ENCODE measurements at regions not wholly inside any gene's neighbourhood (a gene's known extent, or its start where the extent isn't known, plus 50 kb on each side); places are given as distances from the start of the nearest gene placed in this dataset.
A peak's percentile ranks its signal among the peaks of the same experiment; 100 is the strongest.

- in situ Hi-C loops (cut with HindIII; ENCODE audit: low pct_ligation_motif_present, low pct_unique_long_range_greater_than_20kb, low sequenced_read_pairs) = no loop called here
- DNase-seq = no peak
These were observed 697.2 kb upstream of the CITED2 start for GRCh38 chr6:140071601-140072062.

- in situ Hi-C loops (cut with HindIII; ENCODE audit: low pct_ligation_motif_present, low pct_unique_long_range_greater_than_20kb, low sequenced_read_pairs) = no loop called here
- DNase-seq = no peak
These were observed 696.5 kb upstream of the CITED2 start for GRCh38 chr6:140070846-140071473.

DNA sequence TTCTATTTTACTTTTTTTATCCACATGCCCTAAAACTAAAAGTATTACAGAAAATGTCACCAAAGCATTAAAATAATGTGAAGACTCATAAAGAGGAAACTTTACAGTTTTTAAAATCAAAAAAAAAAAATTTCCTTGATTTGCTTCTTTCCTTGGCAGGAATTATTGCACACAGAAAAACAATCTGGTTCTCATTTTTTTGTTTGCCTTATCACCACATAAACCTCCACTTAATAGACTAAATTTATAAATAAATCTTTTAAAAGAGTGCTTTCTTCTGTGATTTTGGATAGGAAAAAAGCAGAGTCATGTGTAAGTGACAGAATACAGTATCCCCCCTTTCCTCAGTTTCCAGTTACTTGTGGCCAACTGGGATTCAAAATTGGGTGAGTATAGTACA lies 695.1 kb upstream of the CITED2 start:
- no peak for DNase-seq
- in situ Hi-C loops (cut with HindIII; ENCODE audit: low pct_ligation_motif_present, low pct_unique_long_range_greater_than_20kb, low sequenced_read_pairs) = no loop called here

DNA sequence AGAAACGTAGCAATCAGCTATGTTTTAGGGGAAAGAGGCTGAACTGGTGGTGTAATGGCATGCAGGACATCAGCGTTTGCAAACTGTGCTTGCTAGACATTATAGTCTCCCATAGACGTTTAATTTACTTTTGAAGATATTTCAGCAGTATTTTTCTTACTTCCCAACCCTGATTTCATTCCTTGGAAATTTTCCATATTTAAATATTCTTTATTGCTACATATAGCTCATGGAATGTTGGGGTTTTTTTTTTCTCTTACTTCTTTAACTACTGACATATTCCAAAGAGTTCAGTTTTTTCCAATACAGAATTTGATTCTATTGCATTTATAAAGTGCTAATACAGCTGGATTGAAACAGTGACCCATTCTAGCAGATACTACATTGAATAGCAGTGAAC lies 694.4 kb upstream of the CITED2 start:
- in situ Hi-C loops (cut with HindIII; ENCODE audit: low pct_ligation_motif_present, low pct_unique_long_range_greater_than_20kb, low sequenced_read_pairs) = no loop called here
- DNase-seq = no peak

DNA sequence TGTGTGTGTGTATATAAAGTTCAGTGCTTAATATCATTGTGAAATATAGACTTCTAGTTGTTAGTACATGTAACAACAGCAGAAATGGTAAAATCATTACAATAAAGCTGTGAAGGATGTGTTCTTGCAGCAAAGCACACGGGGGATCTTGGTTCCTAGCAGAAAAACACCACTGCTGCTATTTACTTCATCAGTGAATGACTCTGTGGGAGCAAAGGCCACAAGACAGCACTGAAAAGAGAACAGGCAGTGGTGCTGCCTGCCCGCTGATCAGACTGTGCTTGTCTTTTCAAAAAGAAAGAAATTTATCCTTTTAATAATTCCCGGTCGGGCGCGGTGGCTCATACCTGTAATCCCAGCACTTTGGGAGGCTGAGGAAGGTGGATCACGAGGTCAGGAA lies 689.9 kb upstream of the CITED2 start:
- in situ Hi-C loops (cut with HindIII; ENCODE audit: low pct_ligation_motif_present, low pct_unique_long_range_greater_than_20kb, low sequenced_read_pairs) = no loop called here
- DNase-seq = no peak

DNA sequence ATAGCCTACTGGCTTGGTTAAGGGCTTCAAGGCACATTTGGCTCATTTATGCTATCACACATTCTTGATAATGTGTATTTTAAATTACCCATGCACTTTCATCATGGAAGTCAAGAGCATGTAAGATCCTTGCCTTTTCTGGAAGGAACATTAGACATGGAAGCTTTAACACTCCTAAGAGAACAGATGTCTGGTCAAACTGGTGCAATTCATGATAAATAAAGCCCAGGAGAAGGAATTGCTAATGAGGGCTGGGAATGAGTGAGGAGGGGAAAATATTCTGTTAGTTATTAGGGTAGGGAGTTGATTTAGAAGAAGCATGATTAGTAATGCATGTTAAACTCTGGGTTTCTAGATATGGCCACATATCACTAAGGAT lies 688.6 kb upstream of the CITED2 start:
- in situ Hi-C loops (cut with HindIII; ENCODE audit: low pct_ligation_motif_present, low pct_unique_long_range_greater_than_20kb, low sequenced_read_pairs) = no loop called here
- no peak for DNase-seq

DNA sequence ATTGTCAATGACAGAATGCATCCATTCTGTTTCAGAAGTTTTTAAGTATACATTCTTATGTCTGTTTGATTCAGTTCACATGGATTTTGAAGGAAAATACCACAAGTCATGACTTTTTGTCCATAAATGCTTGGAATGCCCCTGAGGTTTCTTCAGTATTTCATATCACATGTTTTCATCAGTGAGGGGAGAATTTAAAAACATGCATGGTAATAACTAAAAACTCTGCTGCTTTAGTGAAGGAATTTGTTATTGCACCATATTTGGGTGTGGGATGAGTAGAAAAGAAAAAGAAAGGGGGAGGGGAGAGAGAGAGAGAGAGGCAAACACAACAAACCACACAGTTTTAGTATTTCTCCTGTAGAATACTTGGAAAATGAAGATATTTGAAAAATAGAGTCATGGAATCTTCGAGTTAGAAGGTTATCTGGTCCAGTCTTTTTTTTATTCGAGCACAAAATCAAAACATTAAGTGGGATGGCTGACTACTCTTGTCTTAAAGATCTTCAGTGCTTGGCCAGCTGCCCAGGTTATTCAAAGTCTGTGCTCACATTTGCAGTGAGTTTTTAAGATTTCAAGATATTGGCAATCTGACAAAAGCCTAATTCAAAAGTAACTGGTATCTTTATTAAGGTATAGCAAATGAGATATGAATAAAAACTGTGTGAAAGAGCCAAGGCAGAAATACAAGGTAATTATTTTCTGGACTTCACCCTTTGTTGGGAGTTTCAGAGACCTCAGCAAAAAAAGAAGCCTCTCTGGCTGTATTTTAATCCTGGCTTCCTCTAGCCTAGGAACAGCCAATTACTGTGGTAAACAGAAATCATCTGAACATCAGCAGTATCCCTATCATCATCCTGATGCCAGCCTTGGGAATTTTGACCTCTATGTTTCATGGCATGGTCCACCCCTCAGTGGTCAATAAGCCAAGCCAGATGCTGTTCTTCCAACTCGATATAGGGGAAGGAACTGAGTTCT lies 687.9 kb upstream of the CITED2 start:
- in situ Hi-C loops (cut with HindIII; ENCODE audit: low pct_ligation_motif_present, low pct_unique_long_range_greater_than_20kb, low sequenced_read_pairs) = no loop called here
- DNase-seq = peak; percentile 74

- in situ Hi-C loops (cut with HindIII; ENCODE audit: low pct_ligation_motif_present, low pct_unique_long_range_greater_than_20kb, low sequenced_read_pairs) = no loop called here
These were observed 686.9 kb upstream of the CITED2 start for GRCh38 chr6:140061110-140062042.

GRCh38 chr6:140059947-140060346 lies 685.5 kb upstream of the CITED2 start:
- no peak for DNase-seq
- in situ Hi-C loops (cut with HindIII; ENCODE audit: low pct_ligation_motif_present, low pct_unique_long_range_greater_than_20kb, low sequenced_read_pairs) = no loop called here

More at GRCh38 chr6:140061110-140062042, 686.9 kb upstream of the CITED2 start:
- DNase-seq = no peak

DNA sequence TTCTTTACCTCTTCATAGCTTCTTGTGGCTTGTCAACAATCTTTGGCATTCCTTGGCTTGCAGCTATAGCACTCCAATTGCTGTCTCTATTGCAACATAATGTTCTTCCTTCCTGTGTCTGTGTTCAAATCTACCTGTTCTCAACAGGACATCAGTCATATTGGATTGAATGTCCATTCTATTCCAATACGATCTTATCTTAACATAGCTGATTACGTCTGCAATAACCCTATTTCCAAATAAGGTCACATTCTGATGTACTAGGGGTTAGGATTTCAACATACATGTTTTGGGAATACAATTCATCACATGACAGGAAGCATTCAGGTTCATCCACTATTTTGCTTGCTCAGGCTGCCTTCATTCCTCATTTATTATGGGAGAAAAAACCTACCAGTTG lies 684.4 kb upstream of the CITED2 start:
- no peak for DNase-seq
- in situ Hi-C loops (cut with HindIII; ENCODE audit: low pct_ligation_motif_present, low pct_unique_long_range_greater_than_20kb, low sequenced_read_pairs) = no loop called here

DNA sequence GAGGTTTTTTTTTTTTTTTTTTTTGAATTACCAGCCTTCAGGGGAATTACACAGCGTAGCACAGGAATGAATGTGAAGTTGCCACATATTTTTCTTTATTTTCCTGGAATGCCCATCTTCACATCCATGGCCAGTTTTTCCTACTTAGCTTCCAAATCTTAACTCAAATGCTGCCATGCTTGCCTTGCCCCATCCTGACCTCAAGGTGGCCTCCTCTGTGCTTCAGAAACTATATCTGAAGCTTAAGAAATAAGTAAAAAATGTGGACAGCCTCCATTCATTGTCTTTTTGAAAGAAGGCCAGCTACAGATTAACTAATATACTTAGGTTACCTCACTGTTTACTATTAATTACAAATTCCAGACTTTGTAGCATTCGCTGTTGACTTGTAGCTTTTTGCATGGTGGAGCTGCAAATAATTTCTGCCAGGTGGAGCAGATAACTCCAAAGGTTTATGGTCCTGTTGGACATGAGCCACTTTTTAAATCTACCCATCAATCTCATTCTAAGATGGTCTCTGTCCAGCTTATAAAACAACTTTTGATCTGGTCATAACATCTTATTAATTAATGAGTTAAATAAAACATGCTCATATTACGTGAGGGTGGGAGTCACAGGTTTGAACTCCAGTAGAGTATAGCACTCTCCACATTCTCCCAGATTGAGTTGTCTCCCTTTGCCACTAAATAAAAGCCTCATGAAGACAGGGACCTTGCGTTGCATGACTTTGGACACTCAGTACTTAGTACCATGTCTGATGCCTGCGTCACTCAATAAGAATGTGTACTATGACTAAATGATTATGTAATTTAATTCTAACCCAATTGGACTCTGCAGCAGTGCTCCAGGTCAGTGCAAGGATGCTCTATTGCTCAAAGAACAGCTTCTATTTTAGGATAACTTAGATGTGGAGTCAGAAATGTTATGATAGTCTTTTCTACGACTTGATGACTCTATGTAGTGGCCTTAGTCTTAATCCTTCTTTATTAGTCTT lies 678.6 kb upstream of the CITED2 start:
- in situ Hi-C loops (cut with HindIII; ENCODE audit: low pct_ligation_motif_present, low pct_unique_long_range_greater_than_20kb, low sequenced_read_pairs) = no loop called here
- peak; percentile 23 for DNase-seq

GRCh38 chr6:140051521-140052512 lies 677.4 kb upstream of the CITED2 start:
- DNase-seq = peak; percentile 40
- in situ Hi-C loops (cut with HindIII; ENCODE audit: low pct_ligation_motif_present, low pct_unique_long_range_greater_than_20kb, low sequenced_read_pairs) = no loop called here

DNA sequence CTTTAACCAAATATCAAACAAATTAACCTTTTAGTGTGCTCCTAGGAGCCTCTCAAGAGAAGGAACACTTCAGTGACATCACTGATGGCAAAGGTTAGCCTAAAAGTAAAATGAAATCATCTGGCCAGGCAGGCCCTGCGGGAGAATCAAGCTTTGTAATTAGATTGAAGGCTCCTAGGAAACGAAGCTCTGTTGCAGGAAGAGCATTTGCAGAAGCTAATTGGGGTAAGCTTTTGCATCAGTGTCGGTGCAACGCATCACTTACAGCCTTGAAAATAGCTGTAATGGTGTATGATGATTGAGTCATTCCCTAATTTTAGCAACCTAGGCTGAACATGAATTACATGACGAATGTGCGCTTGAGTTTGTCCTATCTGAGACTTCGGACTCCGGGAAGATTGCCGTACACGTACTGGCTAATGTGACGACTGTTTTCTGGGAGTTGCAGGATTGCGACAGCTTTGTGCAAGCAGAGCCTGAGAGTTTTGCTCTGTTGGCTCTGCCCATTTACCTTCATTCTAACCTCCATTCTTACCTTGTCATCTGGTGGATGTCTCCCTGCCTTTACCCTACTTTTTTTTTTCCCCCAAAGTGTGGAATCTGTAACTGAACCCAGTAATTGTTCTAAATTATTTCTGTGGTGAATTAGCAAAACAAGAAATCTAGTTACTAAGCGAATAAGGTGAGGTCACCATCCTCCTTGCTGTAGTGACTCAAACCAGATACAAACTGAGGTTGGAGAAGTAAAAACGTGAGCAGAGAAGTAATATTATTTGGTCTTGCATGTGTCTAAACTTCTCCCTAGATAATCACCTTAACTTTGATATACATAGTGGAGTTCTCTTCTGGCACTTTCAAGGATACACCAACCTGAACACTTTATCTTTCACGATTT lies 675.9 kb upstream of the CITED2 start:
- no peak for DNase-seq
- in situ Hi-C loops (cut with HindIII; ENCODE audit: low pct_ligation_motif_present, low pct_unique_long_range_greater_than_20kb, low sequenced_read_pairs) = no loop called here

DNA sequence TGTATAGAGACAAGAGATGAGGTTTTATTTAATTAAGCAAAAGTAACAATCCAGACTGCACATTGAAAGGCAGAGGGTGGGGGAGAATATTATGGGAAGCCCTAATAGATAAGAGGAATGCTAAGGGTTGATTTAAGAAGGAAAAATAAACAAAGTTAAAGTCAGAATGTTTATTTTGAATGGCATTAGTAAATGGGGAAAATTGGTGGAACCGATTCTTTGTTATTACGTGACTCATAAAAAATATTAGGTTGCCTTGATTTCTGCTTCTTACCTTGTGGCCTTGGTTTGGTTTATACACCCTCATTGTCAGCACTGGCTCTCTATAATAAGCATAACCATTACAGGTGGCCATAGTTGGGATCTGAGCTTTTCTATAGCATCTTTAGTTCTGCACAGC lies 674.8 kb upstream of the CITED2 start:
- in situ Hi-C loops (cut with HindIII; ENCODE audit: low pct_ligation_motif_present, low pct_unique_long_range_greater_than_20kb, low sequenced_read_pairs) = no loop called here
- no peak for DNase-seq

- DNase-seq = no peak
- in situ Hi-C loops (cut with HindIII; ENCODE audit: low pct_ligation_motif_present, low pct_unique_long_range_greater_than_20kb, low sequenced_read_pairs) = no loop called here
These were observed 673.8 kb upstream of the CITED2 start for GRCh38 chr6:140048202-140048790.

Measured in ACHN (cell line).